Ovary (tissue), 3 donors: ENCODE measurements at regions not wholly inside any gene's neighbourhood (a gene's known extent, or its start where the extent isn't known, plus 50 kb on each side); places are given as distances from the start of the nearest gene placed in this dataset.
"Not testable (repeated sequence)": the region's sequence is repeated elsewhere in the genome, so short reads cannot be mapped to it uniquely, and the experiment has no call there.

Experiments
- EP300 ChIP-seq: sonication (generic); formaldehyde crosslinking; IDR thresholded peaks from one replicate; pipeline ENCODE4 v1.6.1; 2017; ENCODE audit warnings: antibody characterized with exemption
- POLR2A ChIP-seq: fragments of 450-650 bp; IDR thresholded peaks from one replicate; pipeline ENCODE4 v1.6.1; 2017; ENCODE audit warnings: antibody characterized with exemption, mild to moderate bottlenecking, moderate library complexity
- TF ChIP-seq, protein P1 (sequence below), 3 donors: fragments of 450-650 bp in 2 of 3; fragments of 200-600 bp in 1 of 3; IDR thresholded peaks; one replicate each; pipeline versions ENCODE4 v1.5.1 to v1.8.0; 2016 to 2022; ENCODE audit warnings: antibody characterized with exemption in 3 of 3, mild to moderate bottlenecking in 1 of 3
- donor health status: DM: no; HTN: no; CAD: no.

DNA sequence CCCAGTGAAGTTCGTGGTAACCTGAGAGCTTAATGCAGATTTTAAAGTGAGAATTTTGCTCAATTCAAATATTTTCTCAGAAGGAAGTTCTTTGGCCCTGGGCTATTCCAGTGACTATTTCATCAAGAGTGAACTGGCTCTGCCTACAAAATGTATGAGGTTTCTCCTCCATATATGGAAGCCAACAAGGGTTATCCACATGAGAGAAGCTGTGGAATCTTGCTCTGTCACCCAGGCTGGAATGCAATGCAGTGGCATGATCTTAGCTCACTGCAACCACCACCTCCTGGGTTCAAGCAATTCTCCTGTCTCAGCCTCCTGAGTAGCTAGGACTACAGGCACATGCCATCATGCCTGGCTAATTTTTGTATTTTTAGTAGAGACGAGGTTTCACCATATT lies 132.2 kb downstream of the GXYLT1 start:
- not testable (repeated sequence) for TF ChIP-seq POLR2A, EP300
- TF ChIP-seq, protein P1, sequence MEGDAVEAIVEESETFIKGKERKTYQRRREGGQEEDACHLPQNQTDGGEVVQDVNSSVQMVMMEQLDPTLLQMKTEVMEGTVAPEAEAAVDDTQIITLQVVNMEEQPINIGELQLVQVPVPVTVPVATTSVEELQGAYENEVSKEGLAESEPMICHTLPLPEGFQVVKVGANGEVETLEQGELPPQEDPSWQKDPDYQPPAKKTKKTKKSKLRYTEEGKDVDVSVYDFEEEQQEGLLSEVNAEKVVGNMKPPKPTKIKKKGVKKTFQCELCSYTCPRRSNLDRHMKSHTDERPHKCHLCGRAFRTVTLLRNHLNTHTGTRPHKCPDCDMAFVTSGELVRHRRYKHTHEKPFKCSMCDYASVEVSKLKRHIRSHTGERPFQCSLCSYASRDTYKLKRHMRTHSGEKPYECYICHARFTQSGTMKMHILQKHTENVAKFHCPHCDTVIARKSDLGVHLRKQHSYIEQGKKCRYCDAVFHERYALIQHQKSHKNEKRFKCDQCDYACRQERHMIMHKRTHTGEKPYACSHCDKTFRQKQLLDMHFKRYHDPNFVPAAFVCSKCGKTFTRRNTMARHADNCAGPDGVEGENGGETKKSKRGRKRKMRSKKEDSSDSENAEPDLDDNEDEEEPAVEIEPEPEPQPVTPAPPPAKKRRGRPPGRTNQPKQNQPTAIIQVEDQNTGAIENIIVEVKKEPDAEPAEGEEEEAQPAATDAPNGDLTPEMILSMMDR (IDR thresholded peaks at IDR 0.05) = not testable (repeated sequence)
